ENCODE measurements at regions not wholly inside any gene's neighbourhood (a gene's known extent, or its start where the extent isn't known, plus 50 kb on each side); places are given as distances from the start of the nearest gene placed in this dataset.

DNA sequence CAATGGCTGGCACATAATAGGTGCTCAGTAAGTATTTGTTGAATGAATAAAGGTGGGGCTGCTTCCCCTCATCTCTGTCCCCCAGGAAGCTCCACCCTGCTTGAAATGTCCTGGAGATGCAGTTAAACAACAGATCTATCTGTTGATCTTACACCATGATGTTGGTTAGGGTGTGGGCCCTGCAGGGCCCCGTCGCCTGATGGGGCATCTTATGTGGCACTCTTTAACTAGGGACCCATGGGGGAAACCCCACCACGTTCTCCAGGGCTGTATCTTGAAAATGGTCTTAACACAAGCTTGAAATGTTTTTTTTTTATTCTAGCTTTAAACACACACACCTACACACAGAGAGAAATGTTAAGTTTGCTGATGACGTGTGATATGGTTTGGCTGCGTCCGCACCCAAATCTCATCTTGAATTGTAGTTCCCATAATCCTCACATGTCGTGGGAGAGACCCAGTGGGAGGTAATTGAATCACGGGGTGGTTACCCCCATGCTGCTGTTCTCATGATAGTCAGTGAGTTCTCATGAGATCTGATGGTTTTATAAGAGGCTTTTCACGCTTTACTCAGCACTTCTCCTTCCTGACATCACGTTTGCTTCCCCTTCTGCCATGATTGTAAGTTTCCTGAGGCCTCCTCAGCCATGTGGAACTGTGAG lies 741.7 kb downstream of the VRK1 start:
- DNase-seq (ENCODE audit: low spot score in 2 of 2): no peak
- no peaks in the 10 kb centered on the region for H3K9me3 ChIP-seq
- H3K27ac ChIP-seq: no peak overlapping the region
- 78% methylated on average over 10 of the region's 10 CpGs for WGBS
- H3K4me1 ChIP-seq: peaks cover 8% of the 10 kb centered on the region
- H3K27me3 ChIP-seq: peaks cover 8% of the 10 kb centered on the region
- TF ChIP-seq CTCF (IDR thresholded peaks at IDR 0.05) (no peak), POLR2A (IDR thresholded peaks at IDR 0.05) (no peak), POLR2AphosphoS5 (IDR thresholded peaks at IDR 0.05) (no peak), EP300 (IDR thresholded peaks at IDR 0.05) (no peak)
- no peak overlapping the region for H3K4me3 ChIP-seq
- no peaks in the 10 kb centered on the region for H3K36me3 ChIP-seq

GRCh38 chr14:97539411-97539795 lies 742.2 kb downstream of the VRK1 start:
- 40% methylated on average over 5 of the region's 5 CpGs for WGBS
- H3K27me3 ChIP-seq: peaks cover 8% of the 10 kb centered on the region
- H3K4me3 ChIP-seq: no peak overlapping the region
- H3K9me3 ChIP-seq: no peaks in the 10 kb centered on the region
- no peak for DNase-seq (ENCODE audit: low spot score in 2 of 2)
- TF ChIP-seq POLR2A (IDR thresholded peaks at IDR 0.05) (no peak), EP300 (IDR thresholded peaks at IDR 0.05) (no peak), POLR2AphosphoS5 (IDR thresholded peaks at IDR 0.05) (no peak), CTCF (IDR thresholded peaks at IDR 0.05) (no peak)
- H3K4me1 ChIP-seq: peaks cover 8% of the 10 kb centered on the region
- no peak overlapping the region for H3K27ac ChIP-seq
- H3K36me3 ChIP-seq: no peaks in the 10 kb centered on the region

GRCh38 chr14:97539884-97540283 lies 742.7 kb downstream of the VRK1 start:
- Histone ChIP-seq H3K9me3 (no peaks in the 10 kb centered on the region), H3K27me3 (peaks cover 7% of the 10 kb centered on the region), H3K4me3 (no peak overlapping the region), H3K36me3 (no peaks in the 10 kb centered on the region), H3K4me1 (peaks cover 8% of the 10 kb centered on the region), H3K27ac (no peak overlapping the region)
- 63% methylated on average over 3 of the region's 3 CpGs for WGBS
- DNase-seq (ENCODE audit: low spot score in 2 of 2): no peak
- no peak for TF ChIP-seq POLR2A (IDR thresholded peaks at IDR 0.05)
- TF ChIP-seq POLR2AphosphoS5 (IDR thresholded peaks at IDR 0.05): no peak
- TF ChIP-seq CTCF (IDR thresholded peaks at IDR 0.05): no peak
- no peak for TF ChIP-seq EP300 (IDR thresholded peaks at IDR 0.05)

- Histone ChIP-seq H3K4me3 (no peak overlapping the region), H3K9me3 (no peaks in the 10 kb centered on the region), H3K27me3 (no peaks in the 10 kb centered on the region), H3K27ac (no peak overlapping the region), H3K4me1 (peaks cover 8% of the 10 kb centered on the region), H3K36me3 (no peaks in the 10 kb centered on the region)
- 90% methylated on average over 5 of the region's 5 CpGs for WGBS
- DNase-seq (ENCODE audit: low spot score in 2 of 2): no peak
- no peak for TF ChIP-seq CTCF (IDR thresholded peaks at IDR 0.05)
- TF ChIP-seq POLR2A (IDR thresholded peaks at IDR 0.05): no peak
- no peak for TF ChIP-seq POLR2AphosphoS5 (IDR thresholded peaks at IDR 0.05)
- TF ChIP-seq EP300 (IDR thresholded peaks at IDR 0.05): no peak
Observed at GRCh38 chr14:97543221-97543620, 746.0 kb downstream of the VRK1 start.

- 82% methylated on average over 1 of the region's 1 CpG for WGBS
- no peak for TF ChIP-seq POLR2AphosphoS5 (IDR thresholded peaks at IDR 0.05)
- no peak for TF ChIP-seq CTCF (IDR thresholded peaks at IDR 0.05)
- no peak for TF ChIP-seq EP300 (IDR thresholded peaks at IDR 0.05)
- no peak for TF ChIP-seq POLR2A (IDR thresholded peaks at IDR 0.05)
- Histone ChIP-seq H3K27ac (no peak overlapping the region), H3K4me1 (peaks cover 8% of the 10 kb centered on the region), H3K9me3 (no peaks in the 10 kb centered on the region), H3K27me3 (no peaks in the 10 kb centered on the region), H3K36me3 (no peaks in the 10 kb centered on the region), H3K4me3 (no peak overlapping the region)
- DNase-seq (ENCODE audit: low spot score in 2 of 2): no peak
Observed at GRCh38 chr14:97543816-97544215, 746.6 kb downstream of the VRK1 start.

Measured in suprapubic skin (tissue), 4 donors.